ENCODE measurements at regions not wholly inside any gene's neighbourhood (a gene's known extent, or its start where the extent isn't known, plus 50 kb on each side); places are given as distances from the start of the nearest gene placed in this dataset.
"Not testable (repeated sequence)": the region's sequence is repeated elsewhere in the genome, so short reads cannot be mapped to it uniquely, and the experiment has no call there.

- TF ChIP-seq CTCF (IDR thresholded peaks at IDR 0.05; ENCODE audit: low read depth, low read length), result no peak
- Histone ChIP-seq H3K4me1 (no peaks in the 10 kb centered on the region), H3K9me3 (no peaks in the 10 kb centered on the region), H3K4me3 (ENCODE audit: low read depth, low read length) (no peak overlapping the region), H3K27me3 (no peaks in the 10 kb centered on the region), H3K36me3 (no peaks in the 10 kb centered on the region)
- DNase-seq, result no peak
Measured at GRCh38 chr2:88999365-88999764, 307.9 kb downstream of the RPIA start.

- Histone ChIP-seq H3K4me3 (ENCODE audit: low read depth, low read length) (no peak overlapping the region), H3K27me3 (no peaks in the 10 kb centered on the region), H3K36me3 (no peaks in the 10 kb centered on the region), H3K4me1 (no peaks in the 10 kb centered on the region), H3K9me3 (no peaks in the 10 kb centered on the region)
- TF ChIP-seq CTCF (IDR thresholded peaks at IDR 0.05; ENCODE audit: low read depth, low read length), result no peak
- no peak for DNase-seq
Measured at GRCh38 chr2:89000235-89000634, 308.8 kb downstream of the RPIA start.

- H3K4me3 ChIP-seq (ENCODE audit: low read depth, low read length); H3K36me3 ChIP-seq; H3K4me1 ChIP-seq; H3K9me3 ChIP-seq; H3K27me3 ChIP-seq; DNase-seq: not testable (repeated sequence)
Measured at GRCh38 chr2:89004238-89004637, 312.8 kb downstream of the RPIA start.

- H3K27me3 ChIP-seq; H3K4me3 ChIP-seq (ENCODE audit: low read depth, low read length); DNase-seq; H3K4me1 ChIP-seq; H3K9me3 ChIP-seq; H3K36me3 ChIP-seq: not testable (repeated sequence)
Measured at GRCh38 chr2:89020566-89020965, 329.1 kb downstream of the RPIA start.

GRCh38 chr2:89026296-89026695 lies 334.8 kb downstream of the RPIA start:
- H3K4me1 ChIP-seq; H3K9me3 ChIP-seq; H3K36me3 ChIP-seq; H3K4me3 ChIP-seq (ENCODE audit: low read depth, low read length); H3K27me3 ChIP-seq; DNase-seq: not testable (repeated sequence)

- H3K4me1 ChIP-seq, result not testable (repeated sequence)
Measured at GRCh38 chr2:89027115-89027514, 335.6 kb downstream of the RPIA start.

GRCh38 chr2:89027536-89027935 lies 336.1 kb downstream of the RPIA start:
- DNase-seq; H3K4me3 ChIP-seq (ENCODE audit: low read depth, low read length); H3K27me3 ChIP-seq; H3K9me3 ChIP-seq; H3K36me3 ChIP-seq; H3K4me1 ChIP-seq: not testable (repeated sequence)

More at GRCh38 chr2:89027115-89027514, 335.6 kb downstream of the RPIA start:
- not testable (repeated sequence) for H3K4me3 ChIP-seq (ENCODE audit: low read depth, low read length); H3K36me3 ChIP-seq; H3K9me3 ChIP-seq; DNase-seq; H3K27me3 ChIP-seq

GRCh38 chr2:89029257-89029656 lies 337.8 kb downstream of the RPIA start:
- not testable (repeated sequence) for H3K4me1 ChIP-seq; H3K36me3 ChIP-seq; H3K27me3 ChIP-seq; DNase-seq; H3K9me3 ChIP-seq; H3K4me3 ChIP-seq (ENCODE audit: low read depth, low read length)

- not testable (repeated sequence) for H3K27me3 ChIP-seq; H3K4me3 ChIP-seq (ENCODE audit: low read depth, low read length); H3K9me3 ChIP-seq; H3K36me3 ChIP-seq; H3K4me1 ChIP-seq
- peak; percentile 3 for DNase-seq
- TF ChIP-seq CTCF (IDR thresholded peaks at IDR 0.05; ENCODE audit: low read depth, low read length), result peak; percentile 43
Measured at GRCh38 chr2:89048138-89049066, 356.9 kb downstream of the RPIA start.

GRCh38 chr2:89058616-89059015 lies 367.1 kb downstream of the RPIA start:
- H3K27me3 ChIP-seq; H3K4me3 ChIP-seq (ENCODE audit: low read depth, low read length); H3K4me1 ChIP-seq; DNase-seq; H3K36me3 ChIP-seq; H3K9me3 ChIP-seq: not testable (repeated sequence)

- not testable (repeated sequence) for H3K27me3 ChIP-seq; H3K4me1 ChIP-seq; DNase-seq; H3K9me3 ChIP-seq; H3K4me3 ChIP-seq (ENCODE audit: low read depth, low read length); H3K36me3 ChIP-seq
Measured at GRCh38 chr2:89061174-89061573, 369.7 kb downstream of the RPIA start.

GRCh38 chr2:89076771-89077170 lies 385.3 kb downstream of the RPIA start:
- H3K36me3 ChIP-seq; DNase-seq; H3K4me3 ChIP-seq (ENCODE audit: low read depth, low read length); H3K27me3 ChIP-seq; H3K4me1 ChIP-seq; H3K9me3 ChIP-seq: not testable (repeated sequence)

- not testable (repeated sequence) for H3K4me3 ChIP-seq (ENCODE audit: low read depth, low read length); H3K36me3 ChIP-seq; H3K27me3 ChIP-seq; H3K9me3 ChIP-seq; H3K4me1 ChIP-seq; DNase-seq
Measured at GRCh38 chr2:89092911-89093310, 401.4 kb downstream of the RPIA start.
